Hepatocyte (in vitro differentiated cells): ENCODE measurements at regions not wholly inside any gene's neighbourhood (a gene's known extent, or its start where the extent isn't known, plus 50 kb on each side); places are given as distances from the start of the nearest gene placed in this dataset.

Experiments used
- DNase-seq: peaks from one replicate; pipeline ENCODE4 v3.0.0-alpha.2; 2016; ENCODE audit warnings: low spot score
- H2AFZ ChIP-seq: fragments of 200-600 bp; sonication (generic); 2 replicates; pipeline ENCODE4 v1.6.0; 2016; ENCODE audit warnings: antibody characterized with exemption, mild to moderate bottlenecking
- H3K27ac ChIP-seq: fragments of 200-600 bp; sonication (generic); 2 replicates; pipeline ENCODE4 v1.5.1; 2016; ENCODE audit warnings: mild to moderate bottlenecking
- H3K27me3 ChIP-seq: fragments of 200-600 bp; sonication (generic); 2 replicates; pipeline ENCODE4 v1.6.1; 2016
- H3K36me3 ChIP-seq: fragments of 200-600 bp; sonication (generic); replicated peaks from 2 replicates; pipeline ENCODE4 v1.5.1; 2016; ENCODE audit warnings: low read depth; ENCODE audit not compliant: insufficient read depth
- H3K4me1 ChIP-seq: fragments of 200-600 bp; sonication (generic); 2 replicates; pipeline ENCODE4 v1.5.1; 2016; ENCODE audit warnings: mild to moderate bottlenecking, moderate library complexity; ENCODE audit not compliant: insufficient read depth
- H3K4me2 ChIP-seq: fragments of 200-600 bp; sonication (generic); 2 replicates; pipeline ENCODE4 v1.6.0; 2016
- H3K4me3 ChIP-seq: fragments of 200-600 bp; sonication (generic); 2 replicates; pipeline ENCODE4 v1.5.1; 2016; ENCODE audit warnings: mild to moderate bottlenecking
- H3K79me2 ChIP-seq: fragments of 200-600 bp; sonication (generic); 2 replicates; pipeline ENCODE4 v1.6.0; 2017; ENCODE audit warnings: mild to moderate bottlenecking
- H3K9me2 ChIP-seq: fragments of 200-600 bp; sonication (generic); replicated peaks from 2 replicates; pipeline ENCODE4 v1.6.0; 2017; ENCODE audit warnings: mild to moderate bottlenecking; ENCODE audit not compliant: insufficient read depth
- H3K9me3 ChIP-seq: fragments of 200-600 bp; sonication (generic); 2 replicates; pipeline ENCODE4 v1.5.1; 2016; ENCODE audit warnings: low read depth, mild to moderate bottlenecking
- H4K20me1 ChIP-seq: fragments of 200-600 bp; sonication (generic); 2 replicates; pipeline ENCODE4 v1.6.0; 2016; ENCODE audit warnings: mild to moderate bottlenecking; ENCODE audit not compliant: insufficient read depth, poor library complexity, severe bottlenecking
- EZH2 ChIP-seq: fragments of 200-600 bp; sonication (generic); IDR thresholded peaks from 2 replicates; pipeline ENCODE4 v1.6.1; 2016; ENCODE audit warnings: antibody characterized with exemption, mild to moderate bottlenecking, borderline replicate concordance
- EZH2phosphoT487 ChIP-seq: fragments of 200-600 bp; sonication (generic); IDR thresholded peaks from one replicate; pipeline ENCODE4 v1.6.1; 2018; ENCODE audit warnings: antibody characterized with exemption, mild to moderate bottlenecking, low read depth, moderate library complexity; ENCODE audit not compliant: unreplicated experiment, severe bottlenecking
- WGBS: methylation state at CpG from one replicate; pipeline ENCODE4 v1.1.6; 2016; ENCODE audit warnings: low lambda C conversion rate; ENCODE audit errors: missing lambda C conversion rate; 5-methylcytosine and 5-hydroxymethylcytosine counted together
- TF ChIP-seq, protein P1 (sequence below): fragments of 200-600 bp; sonication (generic); IDR thresholded peaks from 2 replicates; pipeline ENCODE4 v1.5.1; 2016; ENCODE audit warnings: antibody characterized with exemption, mild to moderate bottlenecking; ENCODE audit not compliant: poor library complexity

GRCh38 chr14:55968741-55969140 lies 149.5 kb upstream of the PELI2 start:
- Histone ChIP-seq H3K36me3 (no peaks in the 10 kb centered on the region), H3K9me3 (no peaks in the 10 kb centered on the region), H3K4me1 (no peaks in the 10 kb centered on the region), H4K20me1 (no peaks in the 10 kb centered on the region), H3K27ac (no peak overlapping the region), H3K9me2 (no peaks in the 10 kb centered on the region), H3K27me3 (no peaks in the 10 kb centered on the region), H3K79me2 (no peaks in the 10 kb centered on the region), H2AFZ (no peak overlapping the region), H3K4me3 (no peak overlapping the region), H3K4me2 (no peak overlapping the region)
- DNase-seq = no peak
- TF ChIP-seq EZH2phosphoT487 (no peak), EZH2 (no peak)
- TF ChIP-seq, protein P1, sequence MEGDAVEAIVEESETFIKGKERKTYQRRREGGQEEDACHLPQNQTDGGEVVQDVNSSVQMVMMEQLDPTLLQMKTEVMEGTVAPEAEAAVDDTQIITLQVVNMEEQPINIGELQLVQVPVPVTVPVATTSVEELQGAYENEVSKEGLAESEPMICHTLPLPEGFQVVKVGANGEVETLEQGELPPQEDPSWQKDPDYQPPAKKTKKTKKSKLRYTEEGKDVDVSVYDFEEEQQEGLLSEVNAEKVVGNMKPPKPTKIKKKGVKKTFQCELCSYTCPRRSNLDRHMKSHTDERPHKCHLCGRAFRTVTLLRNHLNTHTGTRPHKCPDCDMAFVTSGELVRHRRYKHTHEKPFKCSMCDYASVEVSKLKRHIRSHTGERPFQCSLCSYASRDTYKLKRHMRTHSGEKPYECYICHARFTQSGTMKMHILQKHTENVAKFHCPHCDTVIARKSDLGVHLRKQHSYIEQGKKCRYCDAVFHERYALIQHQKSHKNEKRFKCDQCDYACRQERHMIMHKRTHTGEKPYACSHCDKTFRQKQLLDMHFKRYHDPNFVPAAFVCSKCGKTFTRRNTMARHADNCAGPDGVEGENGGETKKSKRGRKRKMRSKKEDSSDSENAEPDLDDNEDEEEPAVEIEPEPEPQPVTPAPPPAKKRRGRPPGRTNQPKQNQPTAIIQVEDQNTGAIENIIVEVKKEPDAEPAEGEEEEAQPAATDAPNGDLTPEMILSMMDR = no peak
- WGBS = 81% methylated on average over 3 of the region's 3 CpGs

GRCh38 chr14:55973285-55973800 lies 144.9 kb upstream of the PELI2 start:
- H3K79me2 ChIP-seq = no peaks in the 10 kb centered on the region
- no peaks in the 10 kb centered on the region for H3K27me3 ChIP-seq
- no peaks in the 10 kb centered on the region for H3K4me1 ChIP-seq
- TF ChIP-seq EZH2phosphoT487 (no peak), EZH2 (no peak)
- TF ChIP-seq, protein P1 = no peak
- no peak overlapping the region for H3K27ac ChIP-seq
- H3K4me2 ChIP-seq = no peak overlapping the region
- H3K36me3 ChIP-seq = no peaks in the 10 kb centered on the region
- no peaks in the 10 kb centered on the region for H3K9me2 ChIP-seq
- no peak overlapping the region for H2AFZ ChIP-seq
- DNase-seq = no peak
- WGBS = 83% methylated on average over 4 of the region's 4 CpGs
- H4K20me1 ChIP-seq = no peaks in the 10 kb centered on the region
- H3K4me3 ChIP-seq = no peak overlapping the region
- no peaks in the 10 kb centered on the region for H3K9me3 ChIP-seq

DNA sequence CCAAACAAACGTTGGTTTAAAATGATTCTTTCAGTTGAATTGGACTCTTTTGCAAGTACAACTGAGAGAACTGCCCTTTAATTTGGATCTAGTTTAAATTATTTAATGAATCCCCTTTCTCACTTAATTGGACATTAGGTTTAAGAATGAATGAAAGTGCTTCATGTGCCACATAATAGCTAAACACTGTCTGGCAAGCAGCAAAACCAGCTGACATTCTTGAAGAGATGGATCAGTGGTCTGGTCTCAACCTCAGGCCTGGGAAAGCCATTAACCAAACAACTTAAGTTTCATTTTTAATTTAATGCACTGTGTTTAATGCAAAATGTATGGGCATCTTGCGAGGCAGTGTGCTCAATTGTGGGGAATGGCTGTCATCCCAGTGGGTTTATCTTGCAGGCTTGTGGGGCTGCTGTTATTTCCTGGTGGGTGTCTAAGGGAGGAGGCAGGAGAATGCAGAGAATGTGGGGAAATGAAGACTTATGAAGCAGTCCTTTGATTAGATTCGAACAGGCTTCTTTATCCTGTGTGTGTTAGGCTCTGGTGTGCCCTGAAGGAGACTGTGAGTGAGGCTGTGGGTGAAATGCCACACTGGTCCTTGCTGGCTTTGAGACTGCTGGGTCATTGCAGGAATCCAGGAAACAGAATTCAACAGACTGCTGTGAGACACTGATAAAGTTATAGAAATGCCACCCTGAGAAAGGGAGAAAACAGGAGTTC lies 144.1 kb upstream of the PELI2 start:
- no peaks in the 10 kb centered on the region for H3K27me3 ChIP-seq
- no peak overlapping the region for H2AFZ ChIP-seq
- no peaks in the 10 kb centered on the region for H4K20me1 ChIP-seq
- DNase-seq = no peak
- no peak overlapping the region for H3K4me3 ChIP-seq
- H3K9me3 ChIP-seq = no peaks in the 10 kb centered on the region
- H3K36me3 ChIP-seq = no peaks in the 10 kb centered on the region
- no peak overlapping the region for H3K27ac ChIP-seq
- H3K9me2 ChIP-seq = no peaks in the 10 kb centered on the region
- no peaks in the 10 kb centered on the region for H3K4me1 ChIP-seq
- WGBS = 86% methylated on average over 3 of the region's 3 CpGs
- no peak overlapping the region for H3K4me2 ChIP-seq
- no peaks in the 10 kb centered on the region for H3K79me2 ChIP-seq
- no peak for TF ChIP-seq EZH2
- TF ChIP-seq, protein P1 = no peak
- no peak for TF ChIP-seq EZH2phosphoT487
